Activated naive CD8-positive, alpha-beta T cell treated with anti-CD3 and anti-CD28 coated beads for 36 hours (primary cell): ENCODE measurements at regions not wholly inside any gene's neighbourhood (a gene's known extent, or its start where the extent isn't known, plus 50 kb on each side); places are given as distances from the start of the nearest gene placed in this dataset.
"Not testable (repeated sequence)": the region's sequence is repeated elsewhere in the genome, so short reads cannot be mapped to it uniquely, and the experiment has no call there.

Experiments
- DNase-seq: peaks from one replicate; pipeline ENCODE4 v3.0.0; 2021
- H3K27ac Mint-ChIP-seq: one replicate; pipeline ENCODE4 v1.8.0; 2022; ENCODE audit warnings: mild to moderate bottlenecking, moderate library complexity, mixed read lengths
- H3K27me3 Mint-ChIP-seq: one replicate; pipeline ENCODE4 v1.8.0; 2022; ENCODE audit warnings: mild to moderate bottlenecking, mixed read lengths
- H3K36me3 Mint-ChIP-seq: one replicate; pipeline ENCODE4 v1.8.0; 2021; ENCODE audit warnings: mild to moderate bottlenecking, mixed read lengths
- H3K4me1 Mint-ChIP-seq: one replicate; pipeline ENCODE4 v1.8.0; 2021; ENCODE audit warnings: mixed read lengths
- H3K4me3 Mint-ChIP-seq: one replicate; pipeline ENCODE4 v1.8.0; 2022; ENCODE audit warnings: mild to moderate bottlenecking, moderate library complexity, mixed read lengths
- H3K9me3 Mint-ChIP-seq: one replicate; pipeline ENCODE4 v1.8.0; 2022; ENCODE audit warnings: mixed read lengths

- H3K36me3 Mint-ChIP-seq: no peaks in the 10 kb centered on the region
- DNase-seq: no peak
- peaks cover 13% of the 10 kb centered on the region for H3K4me1 Mint-ChIP-seq
- no peaks in the 10 kb centered on the region for H3K9me3 Mint-ChIP-seq
- H3K27me3 Mint-ChIP-seq: peaks cover 3% of the 10 kb centered on the region
- no peak overlapping the region for H3K27ac Mint-ChIP-seq
- H3K4me3 Mint-ChIP-seq: no peak overlapping the region
These were observed 75.6 kb upstream of the HNF1B start for GRCh38 chr17:37820313-37820994.

- Mint-ChIP-seq H3K27ac (no peak overlapping the region), H3K4me1 (peaks cover 13% of the 10 kb centered on the region), H3K27me3 (peaks cover 8% of the 10 kb centered on the region), H3K36me3 (no peaks in the 10 kb centered on the region), H3K4me3 (no peak overlapping the region), H3K9me3 (no peaks in the 10 kb centered on the region)
- DNase-seq: no peak
These were observed 73.8 kb upstream of the HNF1B start for GRCh38 chr17:37818689-37819088.

- Mint-ChIP-seq H3K9me3 (no peaks in the 10 kb centered on the region), H3K27ac (no peak overlapping the region), H3K27me3 (peaks cover 22% of the 10 kb centered on the region), H3K4me1 (peaks cover 13% of the 10 kb centered on the region), H3K4me3 (no peak overlapping the region), H3K36me3 (no peaks in the 10 kb centered on the region)
- DNase-seq: no peak
These were observed 72.1 kb upstream of the HNF1B start for GRCh38 chr17:37816950-37817349.

- Mint-ChIP-seq H3K4me1 (peaks cover 7% of the 10 kb centered on the region), H3K4me3 (no peak overlapping the region), H3K27me3 (peaks cover 31% of the 10 kb centered on the region), H3K27ac (no peak overlapping the region), H3K9me3 (no peaks in the 10 kb centered on the region), H3K36me3 (no peaks in the 10 kb centered on the region)
- no peak for DNase-seq
These were observed 70.7 kb upstream of the HNF1B start for GRCh38 chr17:37815536-37815935.

GRCh38 chr17:37813751-37814150 is 68.9 kb upstream of the HNF1B start:
- Mint-ChIP-seq H3K4me1 (peaks cover 2% of the 10 kb centered on the region), H3K4me3 (no peak overlapping the region), H3K27me3 (peaks cover 31% of the 10 kb centered on the region), H3K9me3 (no peaks in the 10 kb centered on the region), H3K36me3 (no peaks in the 10 kb centered on the region), H3K27ac (no peak overlapping the region)
- DNase-seq: no peak

- not testable (repeated sequence) for DNase-seq, H3K27ac Mint-ChIP-seq, H3K4me1 Mint-ChIP-seq, H3K36me3 Mint-ChIP-seq, H3K9me3 Mint-ChIP-seq, H3K4me3 Mint-ChIP-seq
- peaks cover 25% of the 10 kb centered on the region for H3K27me3 Mint-ChIP-seq
These were observed 64.0 kb upstream of the HNF1B start for GRCh38 chr17:37808846-37809245.

- H3K27ac Mint-ChIP-seq: no peak overlapping the region
- H3K27me3 Mint-ChIP-seq: peaks cover 9% of the 10 kb centered on the region
- H3K4me1 Mint-ChIP-seq: peaks cover 3% of the 10 kb centered on the region
- no peak overlapping the region for H3K4me3 Mint-ChIP-seq
- H3K9me3 Mint-ChIP-seq: no peaks in the 10 kb centered on the region
- no peak for DNase-seq
- no peaks in the 10 kb centered on the region for H3K36me3 Mint-ChIP-seq
These were observed 58.0 kb upstream of the HNF1B start for GRCh38 chr17:37802712-37803416.

GRCh38 chr17:37802061-37802595 is 57.3 kb upstream of the HNF1B start:
- no peak for DNase-seq
- Mint-ChIP-seq H3K4me1 (peaks cover 3% of the 10 kb centered on the region), H3K9me3 (no peaks in the 10 kb centered on the region), H3K27me3 (peaks cover 9% of the 10 kb centered on the region), H3K27ac (no peak overlapping the region), H3K36me3 (no peaks in the 10 kb centered on the region), H3K4me3 (no peak overlapping the region)

GRCh38 chr17:37801171-37801570 is 56.3 kb upstream of the HNF1B start:
- Mint-ChIP-seq H3K4me3 (no peak overlapping the region), H3K36me3 (no peaks in the 10 kb centered on the region), H3K27me3 (peaks cover 9% of the 10 kb centered on the region), H3K9me3 (no peaks in the 10 kb centered on the region), H3K27ac (no peak overlapping the region), H3K4me1 (peaks cover 3% of the 10 kb centered on the region)
- DNase-seq: no peak

GRCh38 chr17:37797206-37797605 is 52.3 kb upstream of the HNF1B start:
- no peak for DNase-seq
- Mint-ChIP-seq H3K27ac (no peak overlapping the region), H3K9me3 (no peaks in the 10 kb centered on the region), H3K36me3 (no peaks in the 10 kb centered on the region), H3K4me1 (peaks cover 3% of the 10 kb centered on the region), H3K27me3 (peaks cover 12% of the 10 kb centered on the region), H3K4me3 (no peak overlapping the region)

GRCh38 chr17:37796076-37796475 is 51.2 kb upstream of the HNF1B start:
- H3K9me3 Mint-ChIP-seq: no peaks in the 10 kb centered on the region
- H3K4me3 Mint-ChIP-seq: no peak overlapping the region
- H3K4me1 Mint-ChIP-seq: peaks cover 5% of the 10 kb centered on the region

More at GRCh38 chr17:37796076-37796475, 51.2 kb upstream of the HNF1B start:
- Mint-ChIP-seq H3K27ac (no peak overlapping the region), H3K36me3 (no peaks in the 10 kb centered on the region), H3K27me3 (peaks cover 12% of the 10 kb centered on the region)
- DNase-seq: no peak
